Neural crest cell (in vitro differentiated cells): ENCODE measurements at regions not wholly inside any gene's neighbourhood (a gene's known extent, or its start where the extent isn't known, plus 50 kb on each side); places are given as distances from the start of the nearest gene placed in this dataset.
A peak's percentile ranks its signal among the peaks of the same experiment; 100 is the strongest.

Experiments
- DNase-seq: peaks from one replicate; pipeline ENCODE4 v3.0.0; 2021; ENCODE audit warnings: low read depth, mixed read lengths, low spot score
- H3K27ac Mint-ChIP-seq: one replicate; pipeline ENCODE4 v1.8.0; 2021; ENCODE audit warnings: mild to moderate bottlenecking, mixed read lengths; ENCODE audit not compliant: unreplicated experiment
- H3K27me3 Mint-ChIP-seq: 2 replicates; pipeline ENCODE4 v1.8.0; 2021; ENCODE audit warnings: low read depth, mild to moderate bottlenecking, mixed read lengths
- H3K36me3 Mint-ChIP-seq: 2 replicates; pipeline ENCODE4 v1.8.0; 2021; ENCODE audit warnings: low read depth, mild to moderate bottlenecking, mixed read lengths
- H3K4me1 Mint-ChIP-seq: 2 replicates; pipeline ENCODE4 v1.8.0; 2021; ENCODE audit warnings: mixed read lengths
- H3K4me3 Mint-ChIP-seq: one replicate; pipeline ENCODE4 v1.8.0; 2021; ENCODE audit warnings: mild to moderate bottlenecking, mixed read lengths
- H3K9me3 Mint-ChIP-seq: 2 replicates; pipeline ENCODE4 v1.8.0; 2021; ENCODE audit warnings: mixed read lengths
- TF ChIP-seq, protein P1 (sequence below): fragments of 200-600 bp; sonication (generic); conservative IDR thresholded peaks from 2 replicates; pipeline ENCODE4 v1.5.0; 2021; ENCODE audit warnings: antibody characterized with exemption, mild to moderate bottlenecking

DNA sequence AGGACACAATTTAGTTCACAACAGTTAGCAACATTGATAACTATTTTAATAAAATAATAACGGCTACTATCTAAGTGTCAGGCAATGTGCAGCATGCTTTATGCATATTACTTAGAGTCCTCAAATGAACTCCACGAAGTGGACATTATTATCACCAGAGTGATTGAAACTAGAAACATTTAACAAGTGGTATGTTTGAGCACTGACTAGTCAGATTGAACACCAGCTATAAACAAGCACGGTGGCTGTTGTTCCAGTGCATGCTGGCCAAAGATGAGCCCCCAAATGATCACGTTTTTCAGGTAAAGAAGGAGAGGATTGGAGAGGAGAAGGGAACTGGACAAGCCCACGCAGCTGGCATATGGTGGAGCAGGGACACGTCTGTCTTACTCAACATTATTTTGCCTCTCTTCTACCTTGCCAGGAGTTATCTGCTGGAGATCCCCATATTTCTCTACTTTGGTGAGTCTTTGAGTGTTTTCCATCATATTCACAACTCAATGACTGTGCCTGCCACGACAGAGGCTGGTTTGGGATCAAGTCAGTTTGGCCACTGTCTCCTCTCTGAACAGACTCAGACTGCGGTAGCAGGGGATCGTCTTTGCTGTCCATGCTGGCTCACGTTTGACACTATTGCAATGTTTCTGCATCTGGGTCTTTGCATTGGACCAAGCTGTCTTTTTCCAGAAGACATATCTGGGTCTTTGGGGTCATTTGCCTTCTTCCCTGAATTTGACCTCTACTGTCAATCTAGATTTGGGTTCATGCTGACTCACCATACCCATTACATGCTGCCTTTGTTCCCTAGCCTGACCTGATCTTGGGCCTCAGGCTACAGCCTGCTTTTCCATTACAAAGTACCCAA is 66.0 kb upstream of the ACSL3 start:
- Mint-ChIP-seq H3K9me3 (no peaks in the 10 kb centered on the region), H3K36me3 (no peaks in the 10 kb centered on the region), H3K4me3 (no peak overlapping the region), H3K27ac (peak overlapping the region; percentile 91), H3K27me3 (no peaks in the 10 kb centered on the region), H3K4me1 (peaks cover 68% of the 10 kb centered on the region)
- TF ChIP-seq, protein P1, sequence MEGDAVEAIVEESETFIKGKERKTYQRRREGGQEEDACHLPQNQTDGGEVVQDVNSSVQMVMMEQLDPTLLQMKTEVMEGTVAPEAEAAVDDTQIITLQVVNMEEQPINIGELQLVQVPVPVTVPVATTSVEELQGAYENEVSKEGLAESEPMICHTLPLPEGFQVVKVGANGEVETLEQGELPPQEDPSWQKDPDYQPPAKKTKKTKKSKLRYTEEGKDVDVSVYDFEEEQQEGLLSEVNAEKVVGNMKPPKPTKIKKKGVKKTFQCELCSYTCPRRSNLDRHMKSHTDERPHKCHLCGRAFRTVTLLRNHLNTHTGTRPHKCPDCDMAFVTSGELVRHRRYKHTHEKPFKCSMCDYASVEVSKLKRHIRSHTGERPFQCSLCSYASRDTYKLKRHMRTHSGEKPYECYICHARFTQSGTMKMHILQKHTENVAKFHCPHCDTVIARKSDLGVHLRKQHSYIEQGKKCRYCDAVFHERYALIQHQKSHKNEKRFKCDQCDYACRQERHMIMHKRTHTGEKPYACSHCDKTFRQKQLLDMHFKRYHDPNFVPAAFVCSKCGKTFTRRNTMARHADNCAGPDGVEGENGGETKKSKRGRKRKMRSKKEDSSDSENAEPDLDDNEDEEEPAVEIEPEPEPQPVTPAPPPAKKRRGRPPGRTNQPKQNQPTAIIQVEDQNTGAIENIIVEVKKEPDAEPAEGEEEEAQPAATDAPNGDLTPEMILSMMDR, result no peak
- DNase-seq, result no peak

DNA sequence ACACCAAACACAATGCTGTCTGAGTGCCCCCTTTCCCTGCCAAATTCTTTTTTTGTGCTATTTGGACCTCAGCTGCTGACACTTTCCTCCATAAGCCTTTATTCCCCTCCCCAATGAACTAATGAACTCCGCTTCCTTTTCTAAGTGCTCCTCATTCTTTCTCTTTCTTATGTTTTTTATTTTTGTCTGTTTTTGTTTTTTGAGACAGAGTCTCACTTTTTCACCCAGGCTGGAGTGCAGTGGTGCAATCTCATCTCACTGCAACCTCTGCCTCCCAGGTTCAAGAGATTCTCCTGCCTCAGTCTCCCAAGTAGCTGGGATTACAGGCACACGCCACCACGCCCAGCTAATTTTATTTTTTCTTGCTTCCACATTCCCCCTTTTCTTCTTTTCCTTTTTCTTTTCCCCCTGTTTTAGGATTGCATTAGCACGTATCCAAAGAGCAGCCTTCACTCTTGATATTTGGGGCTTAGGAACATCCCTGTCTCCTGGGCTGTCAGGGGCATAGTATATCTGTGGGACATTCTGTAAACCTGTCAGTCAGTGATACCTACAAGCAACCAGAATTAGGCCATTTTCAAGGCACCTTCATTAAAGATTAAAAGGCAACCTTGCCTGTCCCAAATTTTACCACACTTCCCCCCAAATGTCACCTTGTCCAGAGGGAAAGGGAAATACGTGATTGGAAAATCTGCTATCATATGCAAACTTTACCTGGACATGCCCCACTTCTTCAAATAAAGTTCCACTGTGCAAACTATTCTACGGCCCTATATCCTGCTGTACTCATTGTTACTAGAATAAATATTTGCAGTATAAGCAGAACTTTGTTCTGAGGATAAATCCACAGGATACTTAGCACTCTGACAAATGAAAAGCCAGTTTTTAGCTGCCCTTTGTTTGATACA is 65.1 kb upstream of the ACSL3 start:
- peak overlapping the region; percentile 91 for H3K27ac Mint-ChIP-seq
- H3K4me1 Mint-ChIP-seq, result peaks cover 72% of the 10 kb centered on the region
- DNase-seq, result no peak
- no peaks in the 10 kb centered on the region for H3K27me3 Mint-ChIP-seq
- no peaks in the 10 kb centered on the region for H3K9me3 Mint-ChIP-seq
- H3K36me3 Mint-ChIP-seq, result no peaks in the 10 kb centered on the region
- peak overlapping the region; percentile 28 for H3K4me3 Mint-ChIP-seq
- TF ChIP-seq, protein P1, result no peak

DNA sequence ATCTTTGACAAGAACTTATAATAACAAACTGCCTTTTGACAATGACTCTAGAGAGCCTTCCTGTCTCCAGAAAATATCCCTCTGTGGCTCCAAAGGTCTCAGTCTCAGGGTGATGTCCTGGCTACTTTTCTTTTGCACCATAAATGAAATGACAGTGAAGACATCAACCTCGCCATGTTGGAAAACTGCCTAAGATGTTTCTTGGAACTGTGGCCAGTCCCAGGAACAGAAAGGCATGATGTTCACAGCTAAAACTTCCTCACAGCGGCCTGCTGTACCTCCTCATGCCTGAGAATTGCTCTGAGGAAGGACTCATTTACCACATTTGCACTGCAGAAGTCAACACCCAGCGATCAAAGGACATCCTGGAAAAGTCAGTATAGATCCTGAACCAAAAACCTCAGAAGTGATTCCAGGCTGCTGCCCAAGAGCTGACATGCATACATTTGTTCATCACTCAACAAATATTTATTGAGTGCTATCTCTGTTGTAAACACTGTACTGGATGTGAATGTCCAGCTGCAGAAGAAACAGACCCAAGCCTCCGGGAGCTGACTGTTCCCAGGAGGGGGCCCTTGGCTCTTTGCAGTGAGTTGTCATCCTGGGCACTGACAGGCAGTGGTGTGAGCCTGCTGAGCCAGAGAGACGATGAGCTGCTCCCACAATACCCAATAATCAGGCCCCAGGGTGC is 64.3 kb upstream of the ACSL3 start:
- H3K27ac Mint-ChIP-seq, result no peak overlapping the region
- H3K4me1 Mint-ChIP-seq, result peaks cover 66% of the 10 kb centered on the region
- TF ChIP-seq, protein P1, result no peak
- no peak for DNase-seq
- no peaks in the 10 kb centered on the region for H3K27me3 Mint-ChIP-seq
- H3K4me3 Mint-ChIP-seq, result no peak overlapping the region
- no peaks in the 10 kb centered on the region for H3K36me3 Mint-ChIP-seq
- no peaks in the 10 kb centered on the region for H3K9me3 Mint-ChIP-seq

DNA sequence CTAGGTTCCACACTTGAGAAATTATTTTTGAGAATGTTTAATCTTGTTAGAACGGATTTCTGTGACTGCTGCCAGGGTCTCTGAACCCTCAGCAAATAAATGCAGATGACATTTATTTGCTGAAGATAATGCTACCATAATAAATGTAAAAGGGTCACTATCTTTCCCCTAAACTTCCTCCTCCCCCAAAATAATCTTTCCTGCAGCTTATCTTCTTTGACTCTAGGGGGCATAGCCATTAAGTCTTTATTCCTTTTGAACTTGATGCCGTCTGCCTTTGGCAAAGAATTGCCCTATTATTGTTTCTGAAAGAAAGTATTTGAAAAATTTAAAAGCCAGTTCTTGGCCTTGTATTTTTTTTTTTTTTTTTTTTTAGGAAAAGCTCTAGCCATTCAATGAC is 63.6 kb upstream of the ACSL3 start:
- no peak overlapping the region for H3K27ac Mint-ChIP-seq
- no peaks in the 10 kb centered on the region for H3K36me3 Mint-ChIP-seq
- DNase-seq, result no peak
- no peak overlapping the region for H3K4me3 Mint-ChIP-seq
- H3K9me3 Mint-ChIP-seq, result no peaks in the 10 kb centered on the region
- TF ChIP-seq, protein P1, result peak; percentile 62
- H3K27me3 Mint-ChIP-seq, result no peaks in the 10 kb centered on the region
- H3K4me1 Mint-ChIP-seq, result peaks cover 59% of the 10 kb centered on the region

DNA sequence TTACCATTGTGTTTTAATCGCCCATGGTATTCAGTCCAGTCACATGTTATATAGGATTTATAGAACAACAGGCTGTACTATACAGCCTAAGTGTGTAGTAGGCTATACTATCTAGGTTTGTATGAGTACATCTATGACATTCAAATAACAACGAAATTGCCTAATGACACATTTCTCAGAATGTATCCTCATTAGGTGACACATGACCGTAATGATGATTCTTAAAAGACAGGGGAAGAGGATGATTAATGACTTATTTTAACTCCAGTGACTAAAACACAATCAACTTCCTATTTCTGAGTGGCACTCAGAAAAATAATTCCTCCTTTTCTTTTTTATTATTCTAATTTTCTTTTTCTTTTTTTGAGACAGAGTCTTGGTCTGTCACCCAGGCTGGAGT is 63.0 kb upstream of the ACSL3 start:
- no peaks in the 10 kb centered on the region for H3K36me3 Mint-ChIP-seq
- H3K4me3 Mint-ChIP-seq, result no peak overlapping the region
- H3K27ac Mint-ChIP-seq, result no peak overlapping the region
- H3K4me1 Mint-ChIP-seq, result peaks cover 53% of the 10 kb centered on the region
- TF ChIP-seq, protein P1, result no peak
- H3K27me3 Mint-ChIP-seq, result no peaks in the 10 kb centered on the region
- no peak for DNase-seq
- H3K9me3 Mint-ChIP-seq, result no peaks in the 10 kb centered on the region
